Panc1 (cell line): ENCODE measurements at regions not wholly inside any gene's neighbourhood (a gene's known extent, or its start where the extent isn't known, plus 50 kb on each side); places are given as distances from the start of the nearest gene placed in this dataset.

Experiments
- CTCF ChIP-seq: fragments of 450-650 bp; IDR thresholded peaks from 2 replicates; pipeline ENCODE4 v1.5.1; 2017; ENCODE audit warnings: mild to moderate bottlenecking
- POLR2AphosphoS5 ChIP-seq: IDR thresholded peaks from 2 replicates; pipeline ENCODE4 v1.6.1; 2012; ENCODE audit warnings: mild to moderate bottlenecking, low read depth, low read length, moderate library complexity
- SIN3A ChIP-seq: IDR thresholded peaks from 2 replicates; pipeline ENCODE4 v1.6.1; 2012; ENCODE audit warnings: low read depth, mild to moderate bottlenecking, low read length, moderate library complexity, borderline replicate concordance; ENCODE audit not compliant: insufficient read depth
- TF ChIP-seq, protein P1 (sequence below), 2 experiments: IDR thresholded peaks; 2 replicates each; pipeline ENCODE4 v1.6.1; 2011 to 2012; ENCODE audit warnings: low read depth in 2 of 2, control low read depth in 1 of 2, low read length in 1 of 2, mild to moderate bottlenecking in 1 of 2, moderate library complexity in 1 of 2; ENCODE audit not compliant: insufficient read depth in 1 of 2

GRCh38 chr16:8500351-8500750 lies 90.0 kb downstream of the TMEM114 start:
- TF ChIP-seq CTCF (no peak), POLR2AphosphoS5 (no peak), SIN3A (no peak)
- TF ChIP-seq, protein P1, sequence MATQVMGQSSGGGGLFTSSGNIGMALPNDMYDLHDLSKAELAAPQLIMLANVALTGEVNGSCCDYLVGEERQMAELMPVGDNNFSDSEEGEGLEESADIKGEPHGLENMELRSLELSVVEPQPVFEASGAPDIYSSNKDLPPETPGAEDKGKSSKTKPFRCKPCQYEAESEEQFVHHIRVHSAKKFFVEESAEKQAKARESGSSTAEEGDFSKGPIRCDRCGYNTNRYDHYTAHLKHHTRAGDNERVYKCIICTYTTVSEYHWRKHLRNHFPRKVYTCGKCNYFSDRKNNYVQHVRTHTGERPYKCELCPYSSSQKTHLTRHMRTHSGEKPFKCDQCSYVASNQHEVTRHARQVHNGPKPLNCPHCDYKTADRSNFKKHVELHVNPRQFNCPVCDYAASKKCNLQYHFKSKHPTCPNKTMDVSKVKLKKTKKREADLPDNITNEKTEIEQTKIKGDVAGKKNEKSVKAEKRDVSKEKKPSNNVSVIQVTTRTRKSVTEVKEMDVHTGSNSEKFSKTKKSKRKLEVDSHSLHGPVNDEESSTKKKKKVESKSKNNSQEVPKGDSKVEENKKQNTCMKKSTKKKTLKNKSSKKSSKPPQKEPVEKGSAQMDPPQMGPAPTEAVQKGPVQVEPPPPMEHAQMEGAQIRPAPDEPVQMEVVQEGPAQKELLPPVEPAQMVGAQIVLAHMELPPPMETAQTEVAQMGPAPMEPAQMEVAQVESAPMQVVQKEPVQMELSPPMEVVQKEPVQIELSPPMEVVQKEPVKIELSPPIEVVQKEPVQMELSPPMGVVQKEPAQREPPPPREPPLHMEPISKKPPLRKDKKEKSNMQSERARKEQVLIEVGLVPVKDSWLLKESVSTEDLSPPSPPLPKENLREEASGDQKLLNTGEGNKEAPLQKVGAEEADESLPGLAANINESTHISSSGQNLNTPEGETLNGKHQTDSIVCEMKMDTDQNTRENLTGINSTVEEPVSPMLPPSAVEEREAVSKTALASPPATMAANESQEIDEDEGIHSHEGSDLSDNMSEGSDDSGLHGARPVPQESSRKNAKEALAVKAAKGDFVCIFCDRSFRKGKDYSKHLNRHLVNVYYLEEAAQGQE (IDR thresholded peaks at IDR 0.05; ENCODE audit: insufficient read depth in 1 of 2, low read depth in 2 of 2, low read length in 1 of 2) = no peak
